ENCODE measurements at regions not wholly inside any gene's neighbourhood (a gene's known extent, or its start where the extent isn't known, plus 50 kb on each side); places are given as distances from the start of the nearest gene placed in this dataset.

DNA sequence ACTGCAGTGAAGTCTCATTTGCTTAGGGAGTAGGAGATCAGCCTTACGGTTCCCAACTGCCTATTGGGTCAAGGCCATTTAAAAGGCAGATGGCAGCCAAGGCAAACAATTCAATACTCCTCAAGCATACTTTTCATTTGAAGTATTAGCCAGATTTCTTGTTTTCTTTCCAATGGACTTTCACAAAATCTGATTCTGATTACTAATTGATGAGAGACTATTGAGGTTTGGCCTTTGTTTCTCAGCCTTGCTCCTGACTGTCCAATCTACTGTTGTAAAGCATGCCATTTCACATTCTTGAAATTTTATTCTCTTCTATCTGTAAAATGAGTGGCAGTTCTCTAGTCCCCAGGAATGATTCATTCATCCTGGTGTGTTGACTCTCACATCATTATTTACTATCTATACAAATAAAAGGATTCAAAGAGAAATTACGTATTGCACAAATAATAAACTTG, 166.2 kb upstream of the TGFBR2 start:
- Histone ChIP-seq H3K9me3 (no peaks in the 10 kb centered on the region), H3K27me3 (no peaks in the 10 kb centered on the region), H3K4me1 (no peaks in the 10 kb centered on the region), H3K4me3 (ENCODE audit: low read depth, low read length) (no peak overlapping the region), H3K36me3 (no peaks in the 10 kb centered on the region)
- TF ChIP-seq, protein P1, sequence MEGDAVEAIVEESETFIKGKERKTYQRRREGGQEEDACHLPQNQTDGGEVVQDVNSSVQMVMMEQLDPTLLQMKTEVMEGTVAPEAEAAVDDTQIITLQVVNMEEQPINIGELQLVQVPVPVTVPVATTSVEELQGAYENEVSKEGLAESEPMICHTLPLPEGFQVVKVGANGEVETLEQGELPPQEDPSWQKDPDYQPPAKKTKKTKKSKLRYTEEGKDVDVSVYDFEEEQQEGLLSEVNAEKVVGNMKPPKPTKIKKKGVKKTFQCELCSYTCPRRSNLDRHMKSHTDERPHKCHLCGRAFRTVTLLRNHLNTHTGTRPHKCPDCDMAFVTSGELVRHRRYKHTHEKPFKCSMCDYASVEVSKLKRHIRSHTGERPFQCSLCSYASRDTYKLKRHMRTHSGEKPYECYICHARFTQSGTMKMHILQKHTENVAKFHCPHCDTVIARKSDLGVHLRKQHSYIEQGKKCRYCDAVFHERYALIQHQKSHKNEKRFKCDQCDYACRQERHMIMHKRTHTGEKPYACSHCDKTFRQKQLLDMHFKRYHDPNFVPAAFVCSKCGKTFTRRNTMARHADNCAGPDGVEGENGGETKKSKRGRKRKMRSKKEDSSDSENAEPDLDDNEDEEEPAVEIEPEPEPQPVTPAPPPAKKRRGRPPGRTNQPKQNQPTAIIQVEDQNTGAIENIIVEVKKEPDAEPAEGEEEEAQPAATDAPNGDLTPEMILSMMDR (IDR thresholded peaks at IDR 0.05; ENCODE audit: low read depth, low read length), result no peak
- DNase-seq, result no peak

GRCh38 chr3:30440880-30441279, 165.5 kb upstream of the TGFBR2 start:
- Histone ChIP-seq H3K4me3 (ENCODE audit: low read depth, low read length) (no peak overlapping the region), H3K4me1 (no peaks in the 10 kb centered on the region), H3K36me3 (no peaks in the 10 kb centered on the region), H3K27me3 (no peaks in the 10 kb centered on the region), H3K9me3 (no peaks in the 10 kb centered on the region)
- TF ChIP-seq, protein P1 (IDR thresholded peaks at IDR 0.05; ENCODE audit: low read depth, low read length), result no peak
- no peak for DNase-seq

GRCh38 chr3:30443756-30444673, 162.4 kb upstream of the TGFBR2 start:
- Histone ChIP-seq H3K4me3 (ENCODE audit: low read depth, low read length) (no peak overlapping the region), H3K36me3 (no peaks in the 10 kb centered on the region), H3K27me3 (no peaks in the 10 kb centered on the region), H3K4me1 (no peaks in the 10 kb centered on the region), H3K9me3 (no peaks in the 10 kb centered on the region)
- TF ChIP-seq, protein P1 (IDR thresholded peaks at IDR 0.05; ENCODE audit: low read depth, low read length), result no peak
- no peak for DNase-seq

DNA sequence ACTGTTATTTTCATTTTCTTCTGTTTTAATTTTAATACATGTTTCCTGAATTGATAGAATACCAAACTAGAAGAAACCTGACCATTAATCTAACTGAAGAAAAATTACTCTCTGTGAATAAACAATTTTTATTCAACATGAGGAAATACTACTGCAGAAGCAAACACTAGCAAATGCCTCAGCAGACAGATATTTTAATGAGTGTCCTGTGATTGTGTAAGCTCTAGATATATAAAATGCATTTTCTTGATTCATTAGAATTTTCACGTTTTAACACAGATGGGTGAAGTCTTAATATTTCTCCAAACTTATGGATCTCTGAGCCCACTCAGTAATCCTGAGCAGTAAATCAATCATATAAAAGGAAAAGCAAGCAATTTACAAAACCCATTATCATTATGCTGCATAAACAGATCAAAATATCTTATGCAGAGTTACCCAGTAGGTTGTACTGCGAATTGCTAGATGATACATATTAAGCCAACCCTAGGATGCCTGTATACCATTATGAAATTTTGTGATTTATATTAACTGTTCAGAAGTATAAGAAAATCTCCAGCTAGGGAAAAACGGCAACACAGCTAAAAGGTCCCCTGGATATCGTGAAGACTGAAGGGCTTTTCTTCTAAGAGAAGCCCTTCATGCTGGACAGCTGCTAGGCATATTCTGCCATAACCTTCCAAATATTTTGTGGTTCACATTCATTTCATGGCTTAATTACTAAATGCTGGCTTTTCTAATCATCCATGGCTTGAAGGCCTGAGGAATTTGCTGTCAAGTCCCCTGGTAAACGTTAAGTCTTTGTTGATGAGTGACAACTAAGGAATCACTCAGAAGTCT, 157.7 kb upstream of the TGFBR2 start:
- TF ChIP-seq, protein P1 (IDR thresholded peaks at IDR 0.05; ENCODE audit: low read depth, low read length), result no peak
- Histone ChIP-seq H3K4me1 (no peaks in the 10 kb centered on the region), H3K9me3 (no peaks in the 10 kb centered on the region), H3K36me3 (no peaks in the 10 kb centered on the region), H3K27me3 (no peaks in the 10 kb centered on the region), H3K4me3 (ENCODE audit: low read depth, low read length) (no peak overlapping the region)
- no peak for DNase-seq

- TF ChIP-seq, protein P1 (IDR thresholded peaks at IDR 0.05; ENCODE audit: low read depth, low read length), result no peak
- no peaks in the 10 kb centered on the region for H3K9me3 ChIP-seq
- H3K4me3 ChIP-seq (ENCODE audit: low read depth, low read length), result no peak overlapping the region
- no peak for DNase-seq
- H3K27me3 ChIP-seq, result no peaks in the 10 kb centered on the region
- no peaks in the 10 kb centered on the region for H3K36me3 ChIP-seq
- no peaks in the 10 kb centered on the region for H3K4me1 ChIP-seq
Measured at GRCh38 chr3:30449290-30449632, 157.1 kb upstream of the TGFBR2 start.
